Astrocyte of the hippocampus (primary cell): ENCODE measurements at regions not wholly inside any gene's neighbourhood (a gene's known extent, or its start where the extent isn't known, plus 50 kb on each side); places are given as distances from the start of the nearest gene placed in this dataset.
"Not testable (repeated sequence)": the region's sequence is repeated elsewhere in the genome, so short reads cannot be mapped to it uniquely, and the experiment has no call there.

Source experiments
- DNase-seq: peaks from one replicate; pipeline ENCODE4 v3.0.0; 2011; ENCODE audit warnings: low read depth, low spot score

- no peak for DNase-seq
Observed at GRCh38 chr2:221926327-221926726, 354.2 kb upstream of the EPHA4 start.

DNA sequence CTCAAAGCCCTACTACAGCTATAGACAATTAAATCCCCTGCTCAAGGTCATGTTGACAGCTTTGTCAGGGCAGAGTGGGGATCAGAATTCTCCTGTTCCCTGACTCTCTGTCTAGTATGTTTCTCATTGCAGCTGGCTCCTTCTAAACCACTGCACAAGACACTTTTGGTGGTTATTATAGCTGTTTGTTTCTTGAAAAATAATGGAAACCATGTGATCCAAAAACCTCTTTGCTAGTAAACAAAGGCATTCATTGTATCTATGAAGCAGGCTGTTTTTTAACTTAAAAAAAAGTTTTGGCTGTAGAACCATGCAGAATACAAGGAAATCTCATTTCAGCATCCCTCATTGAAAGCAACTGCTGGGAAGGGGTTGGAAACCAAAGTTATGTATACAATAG, 352.5 kb upstream of the EPHA4 start:
- no peak for DNase-seq

DNA sequence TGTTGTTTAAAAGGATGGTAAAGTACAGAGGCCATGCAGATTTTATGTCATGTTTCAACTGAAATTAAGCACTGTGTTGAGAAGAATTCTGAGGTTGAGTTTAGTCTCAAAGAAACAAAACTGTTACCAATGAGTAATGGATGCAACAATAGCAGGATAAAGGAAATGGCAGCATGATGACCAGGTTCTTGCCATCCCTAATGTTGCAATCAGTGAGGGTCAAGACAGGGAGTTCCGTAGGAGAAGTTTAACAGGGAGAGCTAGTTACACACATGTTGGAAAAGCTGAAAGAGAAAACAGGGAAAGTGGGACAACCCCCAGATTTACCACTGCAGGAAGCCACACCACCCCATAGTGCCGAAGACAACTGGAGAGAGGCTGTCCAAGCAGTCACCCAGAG, 343.8 kb upstream of the EPHA4 start:
- DNase-seq, result no peak

DNA sequence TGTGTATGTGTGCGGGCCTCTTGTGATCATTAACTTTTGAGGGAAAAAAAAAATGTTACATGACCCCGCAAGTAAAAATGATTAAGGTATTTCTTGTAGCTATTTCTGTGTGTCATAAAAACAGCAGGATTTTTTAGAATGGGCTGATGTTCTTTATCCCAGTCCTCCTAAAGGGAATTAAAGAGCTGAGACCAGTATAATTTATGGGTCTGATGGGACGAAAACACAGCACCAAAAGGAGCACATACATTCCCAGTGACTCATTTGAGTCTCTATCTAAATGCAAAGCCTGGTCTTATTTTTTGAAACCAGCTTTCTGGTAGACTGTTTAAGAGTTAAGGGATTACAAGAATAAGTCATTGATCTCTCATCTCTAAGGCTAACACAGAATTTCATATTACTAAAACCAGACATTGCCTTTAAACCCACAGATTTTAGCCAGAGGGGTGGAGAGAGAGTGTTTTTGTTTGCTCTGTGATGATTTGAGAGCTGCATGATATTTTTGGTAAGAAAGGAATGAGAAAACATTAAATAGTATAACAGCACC, 342.3 kb upstream of the EPHA4 start:
- peak; percentile 30 for DNase-seq

DNA sequence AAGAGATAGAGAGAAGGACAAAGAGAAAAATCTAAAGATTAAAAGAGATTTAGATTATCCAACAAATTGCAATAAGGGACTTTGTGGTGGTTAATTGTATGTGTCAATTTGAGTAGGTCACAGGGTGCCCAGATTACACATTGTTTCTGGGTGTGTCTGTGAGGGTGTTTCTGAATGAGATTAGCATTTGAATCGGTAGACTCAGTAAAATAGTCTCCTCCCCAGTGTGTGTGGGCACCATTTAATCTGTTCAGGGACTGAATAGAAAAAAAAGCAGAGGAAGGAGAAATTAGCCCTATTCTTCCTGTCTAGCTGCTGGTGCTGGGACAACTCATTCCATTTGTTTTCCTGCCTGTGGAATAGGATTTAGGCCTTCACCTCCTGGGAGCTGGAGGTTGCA, 339.8 kb upstream of the EPHA4 start:
- DNase-seq, result no peak

DNA sequence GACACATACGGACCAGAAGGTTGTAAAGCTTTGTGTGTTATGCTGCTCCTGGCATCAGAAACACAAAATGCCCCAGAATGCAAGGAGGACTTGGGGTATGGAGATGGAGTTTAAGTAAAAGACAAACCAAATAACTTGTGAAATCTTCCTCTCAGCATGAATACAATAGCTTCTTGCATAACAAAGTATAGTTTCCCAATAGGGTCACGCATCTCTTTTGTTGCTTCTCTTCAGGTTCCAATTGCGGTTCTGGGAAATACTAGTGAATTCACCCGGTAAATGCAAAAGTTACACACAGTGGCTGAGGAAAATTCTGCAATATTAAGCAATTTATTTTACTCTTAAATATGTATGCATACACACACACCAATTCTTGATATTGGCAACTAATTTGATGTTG, 339.2 kb upstream of the EPHA4 start:
- DNase-seq, result no peak

- DNase-seq, result no peak
Observed at GRCh38 chr2:221908518-221908917, 336.4 kb upstream of the EPHA4 start.

GRCh38 chr2:221897718-221898117, 325.6 kb upstream of the EPHA4 start:
- no peak for DNase-seq

- DNase-seq, result peak; percentile 79
Observed at GRCh38 chr2:221896505-221897151, 324.5 kb upstream of the EPHA4 start.

- peak; percentile 57 for DNase-seq
Observed at GRCh38 chr2:221895366-221896121, 323.4 kb upstream of the EPHA4 start.

DNA sequence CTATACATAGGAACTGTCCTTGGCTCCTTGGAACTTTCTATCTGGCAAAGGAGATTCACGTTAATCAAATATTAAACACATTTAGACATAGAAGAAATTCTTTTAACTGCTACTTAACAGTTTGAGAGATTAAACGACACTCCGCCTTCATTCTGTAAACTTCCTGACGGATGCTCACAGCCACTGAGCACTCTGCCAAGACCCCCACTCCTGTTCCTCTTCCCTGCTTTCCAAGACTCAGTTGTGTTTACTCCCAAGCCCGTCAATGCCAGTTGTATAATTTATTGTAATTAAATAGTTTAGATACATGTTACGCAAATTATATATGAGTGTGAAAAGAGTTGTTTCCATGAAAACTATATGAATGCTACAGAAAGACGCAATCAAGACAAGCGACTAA, 321.4 kb upstream of the EPHA4 start:
- DNase-seq, result no peak

GRCh38 chr2:221892006-221892405, 319.9 kb upstream of the EPHA4 start:
- DNase-seq, result not testable (repeated sequence)

- no peak for DNase-seq
Observed at GRCh38 chr2:221883976-221884375, 311.9 kb upstream of the EPHA4 start.

- peak; percentile 32 for DNase-seq
Observed at GRCh38 chr2:221876016-221876415, 303.9 kb upstream of the EPHA4 start.

- no peak for DNase-seq
Observed at GRCh38 chr2:221874444-221874843, 302.3 kb upstream of the EPHA4 start.

- DNase-seq, result no peak
Observed at GRCh38 chr2:221857719-221858118, 285.6 kb upstream of the EPHA4 start.

- DNase-seq, result no peak
Observed at GRCh38 chr2:221853297-221853696, 281.2 kb upstream of the EPHA4 start.

DNA sequence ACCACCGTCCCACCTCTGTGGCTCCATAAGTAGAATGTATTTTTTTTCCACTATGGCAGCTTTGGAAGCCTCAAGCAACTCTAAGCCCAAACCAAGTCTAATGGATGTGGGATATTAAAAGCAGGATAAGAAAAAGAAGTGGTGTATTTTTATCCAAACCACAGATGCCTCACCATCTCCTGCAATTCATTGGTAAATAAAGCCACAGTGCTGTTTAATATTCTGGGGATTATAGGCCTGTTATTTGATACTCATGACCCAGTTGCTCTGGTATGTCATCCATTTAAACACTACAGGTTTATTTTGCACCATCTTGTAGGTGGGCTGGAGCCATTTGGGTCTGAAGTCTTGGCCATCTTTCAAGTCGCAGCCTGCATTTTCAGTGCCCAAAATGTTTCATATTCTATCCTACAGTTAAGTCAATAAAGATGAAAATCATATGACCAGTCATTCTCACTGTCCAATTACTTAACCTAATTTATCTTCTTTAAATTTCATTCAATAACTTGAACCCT, 279.5 kb upstream of the EPHA4 start:
- peak; percentile 68 for DNase-seq

- DNase-seq, result peak; percentile 17
Observed at GRCh38 chr2:221850076-221850475, 278.0 kb upstream of the EPHA4 start.

DNA sequence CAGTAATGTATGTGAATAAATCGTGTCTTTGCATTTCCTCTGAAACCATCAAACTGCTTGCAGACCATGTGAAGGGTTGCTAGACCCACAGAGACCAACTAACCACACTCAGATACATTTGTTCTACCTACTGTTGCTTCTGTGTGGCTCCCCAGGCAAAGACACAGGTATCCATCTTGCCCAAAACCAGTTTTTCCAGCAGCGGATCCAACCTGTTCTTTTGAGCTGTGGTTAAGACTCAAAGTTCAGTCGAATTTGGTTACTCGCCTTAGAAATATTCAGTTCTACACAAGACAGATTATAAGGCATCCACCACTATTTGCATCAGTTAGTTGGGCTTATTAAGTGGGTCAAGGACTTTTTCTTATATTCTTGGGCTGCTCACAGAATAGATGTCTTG, 276.2 kb upstream of the EPHA4 start:
- peak; percentile 26 for DNase-seq

- no peak for DNase-seq
Observed at GRCh38 chr2:221845021-221845365, 272.9 kb upstream of the EPHA4 start.

GRCh38 chr2:221844212-221845020, 272.3 kb upstream of the EPHA4 start:
- no peak for DNase-seq
